GM18909 (cell line): ENCODE measurements at regions not wholly inside any gene's neighbourhood (a gene's known extent, or its start where the extent isn't known, plus 50 kb on each side); places are given as distances from the start of the nearest gene placed in this dataset.
"Not testable (repeated sequence)": the region's sequence is repeated elsewhere in the genome, so short reads cannot be mapped to it uniquely, and the experiment has no call there.

ENCODE experiments used
- ATAC-seq: cut with Tn5 transposase; IDR thresholded peaks from one replicate; pipeline ENCODE4 v1.9.1; 2021; ENCODE audit warnings: mild to moderate bottlenecking; ENCODE audit not compliant: unreplicated experiment, poor library complexity

DNA sequence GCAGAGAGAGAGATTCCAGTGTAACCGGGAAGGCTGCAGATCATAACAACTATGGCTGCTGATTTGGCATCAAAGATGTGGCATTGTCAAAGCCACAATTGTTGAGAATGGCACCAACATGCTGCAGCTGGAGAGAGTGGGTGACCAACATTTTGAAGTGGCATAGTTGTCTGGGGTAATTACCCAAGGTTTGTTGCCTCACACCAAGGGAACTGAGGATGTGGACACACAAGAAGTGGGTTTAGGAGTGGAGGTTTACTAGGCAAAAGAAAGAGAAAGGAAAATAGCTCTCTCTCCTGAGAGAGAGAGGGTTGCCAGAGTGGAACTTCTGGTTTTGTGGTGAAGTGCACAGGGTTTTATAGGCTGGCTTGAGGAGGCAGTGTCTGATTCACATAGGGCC, 126.6 kb downstream of the FAM72C start:
- not testable (repeated sequence) for ATAC-seq

- ATAC-seq: not testable (repeated sequence)
These were observed 129.7 kb downstream of the FAM72C start for GRCh38 chr1:143842058-143842457.

- not testable (repeated sequence) for ATAC-seq
These were observed 132.6 kb downstream of the FAM72C start for GRCh38 chr1:143839182-143839581.

DNA sequence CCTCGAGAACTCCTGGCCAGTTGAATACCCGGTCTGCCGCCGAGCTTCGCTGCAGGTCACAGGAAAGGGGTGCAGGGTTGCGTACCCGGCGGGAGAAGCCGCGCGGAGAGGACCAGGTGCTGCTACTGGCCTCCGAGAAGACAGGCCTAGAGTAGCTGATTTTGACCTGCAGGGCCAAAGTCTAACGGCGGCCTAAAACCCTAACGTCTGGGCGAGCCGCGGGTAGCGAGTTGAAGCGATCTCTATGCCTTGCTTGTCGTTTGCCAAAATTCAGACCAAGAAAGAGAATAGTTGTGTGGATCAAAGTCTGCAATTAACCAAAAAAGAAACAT, 133.2 kb downstream of the FAM72C start:
- ATAC-seq: not testable (repeated sequence)

DNA sequence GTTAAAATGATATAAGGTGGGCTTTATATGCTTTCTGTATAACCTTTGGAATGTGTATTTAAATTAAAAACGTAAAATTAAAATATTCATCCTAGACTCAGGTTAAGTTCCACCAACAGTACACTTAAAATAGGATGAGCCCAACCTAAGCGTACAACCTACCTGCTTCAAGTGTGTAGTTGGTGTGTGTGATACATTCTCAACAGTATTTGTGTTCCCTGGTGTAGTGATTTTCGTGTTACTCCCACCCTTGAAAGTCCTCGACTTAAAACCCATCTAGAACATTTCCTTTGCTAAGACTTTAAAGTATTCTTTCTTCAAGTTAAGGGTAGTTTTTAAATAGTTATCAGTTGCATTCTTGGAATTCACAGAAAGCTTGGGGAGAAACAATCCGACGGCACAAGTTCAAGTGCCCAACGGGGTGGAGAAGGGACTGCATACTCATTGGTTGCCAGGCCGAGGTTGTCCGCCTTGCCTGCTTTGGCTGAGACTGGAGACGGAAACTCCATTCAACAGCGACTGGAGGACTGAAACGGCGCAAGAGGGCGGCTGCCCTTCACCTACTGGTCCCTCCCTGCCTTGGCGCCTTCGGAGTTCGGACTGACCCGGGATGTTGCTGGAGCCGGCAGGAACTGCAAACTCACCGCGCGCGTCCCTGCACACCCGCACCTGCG, 133.7 kb downstream of the FAM72C start:
- ATAC-seq: not testable (repeated sequence)

GRCh38 chr1:143833376-143833775, 138.4 kb downstream of the FAM72C start:
- ATAC-seq: not testable (repeated sequence)

DNA sequence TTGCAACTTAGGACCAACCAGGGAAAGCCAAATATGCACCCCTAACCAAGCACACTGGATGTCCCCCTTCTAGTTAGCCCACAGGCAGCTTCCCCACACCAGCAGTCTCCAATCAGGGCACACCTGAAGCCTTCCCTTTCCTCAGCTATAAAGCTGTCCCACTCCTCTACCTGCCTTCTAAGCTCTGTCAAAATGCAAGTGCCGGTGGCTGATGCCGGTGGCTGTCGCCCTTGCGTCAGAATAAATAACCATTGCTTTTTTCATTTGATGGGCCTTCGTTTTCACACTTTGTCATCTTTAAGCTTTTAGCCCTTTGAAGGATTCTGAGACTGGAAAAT, 139.4 kb downstream of the FAM72C start:
- not testable (repeated sequence) for ATAC-seq

DNA sequence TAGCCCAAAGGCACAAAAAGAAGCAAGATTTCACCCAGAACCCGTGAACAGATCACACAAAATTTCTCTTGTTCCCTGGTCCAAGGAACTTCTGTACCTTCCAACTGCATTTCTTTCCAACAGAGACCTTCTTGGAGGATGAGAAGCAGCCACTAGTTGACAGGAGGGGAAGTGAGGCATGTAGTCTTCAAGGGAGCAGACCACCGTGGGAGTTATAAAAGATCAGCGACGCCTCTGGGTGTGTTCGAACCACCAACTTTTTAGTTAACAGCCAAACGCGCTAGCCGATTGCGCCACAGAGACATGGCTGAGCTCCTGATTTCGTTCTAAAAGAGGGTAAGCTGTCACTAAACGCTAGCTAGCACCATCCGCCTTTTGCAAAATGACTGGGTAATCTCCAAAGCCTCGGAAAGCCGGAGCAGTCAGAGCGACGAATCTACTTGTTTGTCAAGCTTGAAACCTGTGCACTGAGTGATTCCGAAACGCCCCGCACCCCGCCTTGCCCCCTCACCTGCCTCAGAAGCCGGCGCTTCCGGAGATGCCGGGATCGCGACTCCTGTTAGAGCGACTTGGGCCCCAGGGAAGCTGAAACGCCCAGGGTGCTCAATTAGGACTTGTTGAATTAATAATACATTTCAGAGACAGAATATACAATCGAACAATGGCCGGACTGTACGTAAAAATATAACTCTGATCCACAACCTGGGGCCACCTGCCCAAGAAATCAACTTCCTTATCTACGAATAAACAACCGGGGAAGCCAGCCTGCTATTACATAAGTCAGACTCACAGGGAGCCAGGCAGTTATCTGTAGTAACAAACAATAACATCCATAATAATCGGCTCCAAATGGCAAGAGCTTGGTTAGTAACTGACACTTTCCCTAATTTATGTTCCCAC, 140.1 kb downstream of the FAM72C start:
- not testable (repeated sequence) for ATAC-seq

- ATAC-seq: not testable (repeated sequence)
These were observed 145.6 kb downstream of the FAM72C start for GRCh38 chr1:143826162-143826561.

- ATAC-seq: not testable (repeated sequence)
These were observed 147.5 kb downstream of the FAM72C start for GRCh38 chr1:143824266-143824665.

GRCh38 chr1:143820058-143820457, 151.7 kb downstream of the FAM72C start:
- not testable (repeated sequence) for ATAC-seq

GRCh38 chr1:143816369-143816768, 155.4 kb downstream of the FAM72C start:
- not testable (repeated sequence) for ATAC-seq

- not testable (repeated sequence) for ATAC-seq
These were observed 166.4 kb downstream of the FAM72C start for GRCh38 chr1:143805374-143805773.

GRCh38 chr1:143804707-143805356, 167.0 kb downstream of the FAM72C start:
- ATAC-seq: not testable (repeated sequence)

DNA sequence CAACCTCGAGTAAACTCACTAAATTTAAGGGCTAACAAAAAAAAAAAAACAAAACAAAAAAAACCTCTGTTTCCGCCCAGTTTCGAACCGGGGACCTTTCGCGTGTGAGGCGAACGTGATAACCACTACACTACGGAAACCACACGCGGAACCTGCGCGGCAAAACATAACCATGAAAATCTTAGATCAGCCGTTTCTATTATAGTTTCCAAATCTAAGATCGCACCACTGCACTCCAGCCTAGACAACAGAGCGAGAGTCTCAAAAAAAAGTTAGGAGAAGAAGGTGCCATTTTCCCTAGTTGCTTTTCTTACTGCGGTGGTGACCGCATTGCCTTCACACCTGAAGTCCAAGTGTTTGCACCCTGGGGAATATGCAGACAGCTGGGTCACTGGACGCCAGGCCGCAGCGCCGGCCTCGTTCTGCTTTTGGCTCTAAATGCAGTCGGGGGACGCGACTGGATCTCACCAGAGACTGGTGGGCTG, 167.8 kb downstream of the FAM72C start:
- peak; percentile 63 for ATAC-seq

GRCh38 chr1:143803095-143803494, 168.7 kb downstream of the FAM72C start:
- ATAC-seq: peak; percentile 44

DNA sequence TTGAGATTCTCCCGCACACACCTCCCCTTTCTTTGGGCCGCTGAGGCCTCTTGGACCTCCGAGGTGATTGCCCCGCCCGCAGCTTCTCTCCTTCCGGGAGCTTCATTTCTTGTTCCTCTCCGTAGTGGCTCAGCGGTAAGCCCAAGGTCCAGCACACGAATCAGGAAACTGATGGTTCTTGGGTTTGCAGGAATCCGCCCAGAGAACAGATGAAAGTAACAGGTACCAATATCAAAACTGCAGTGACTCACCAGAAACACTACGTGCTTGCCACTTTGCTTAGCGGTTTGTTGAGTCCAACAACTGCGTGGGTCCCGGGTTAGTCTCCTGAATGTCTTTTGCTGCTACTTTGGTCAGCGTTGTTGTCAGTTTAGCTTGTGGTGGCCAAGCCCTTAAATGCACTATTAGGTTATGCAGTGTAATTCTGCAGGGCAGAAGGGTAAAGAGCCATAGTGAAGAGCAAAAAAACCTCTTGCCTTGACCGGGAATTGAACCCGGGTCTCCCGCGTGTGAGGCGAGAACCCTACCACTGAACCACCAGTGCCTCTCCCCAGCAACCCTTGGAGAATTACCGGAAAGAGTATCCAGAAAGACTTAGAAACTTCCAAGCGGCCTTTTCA, 172.1 kb downstream of the FAM72C start:
- peak; percentile 50 for ATAC-seq

DNA sequence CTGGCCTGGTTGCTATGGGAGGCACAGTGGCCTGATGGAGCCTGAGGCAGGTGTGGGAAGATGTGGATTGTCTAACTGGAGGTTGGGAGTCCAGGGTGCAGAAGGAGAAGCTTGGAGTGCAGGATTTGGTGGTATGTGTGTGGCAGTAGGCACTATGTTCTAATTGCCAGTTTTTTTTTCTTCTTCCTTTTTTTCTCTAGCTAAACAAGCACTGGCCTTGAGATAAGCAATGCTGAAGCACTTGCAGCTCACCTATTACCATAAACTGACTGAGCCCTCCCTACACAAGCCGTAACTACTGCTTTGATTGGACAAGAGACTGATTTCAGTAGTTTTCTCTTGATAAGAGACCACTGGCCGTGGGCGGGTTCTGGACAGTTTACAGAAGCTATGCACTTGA, 175.4 kb downstream of the FAM72C start:
- not testable (repeated sequence) for ATAC-seq

GRCh38 chr1:143792047-143792937, 179.5 kb downstream of the FAM72C start:
- ATAC-seq: not testable (repeated sequence)
